EL (cell line): ENCODE measurements at regions not wholly inside any gene's neighbourhood (a gene's known extent, or its start where the extent isn't known, plus 50 kb on each side); places are given as distances from the start of the nearest gene placed in this dataset.
A peak's percentile ranks its signal among the peaks of the same experiment; 100 is the strongest.
"Not testable (repeated sequence)": the region's sequence is repeated elsewhere in the genome, so short reads cannot be mapped to it uniquely, and the experiment has no call there.

Source experiments
- DNase-seq: peaks from one replicate; pipeline ENCODE4 v3.0.0-alpha.2; 2016

- no peak for DNase-seq
Measured at GRCh38 chr12:89787763-89788162, 79.1 kb upstream of the ATP2B1 start.

GRCh38 chr12:89786177-89786810 is 77.7 kb upstream of the ATP2B1 start:
- DNase-seq = no peak

DNA sequence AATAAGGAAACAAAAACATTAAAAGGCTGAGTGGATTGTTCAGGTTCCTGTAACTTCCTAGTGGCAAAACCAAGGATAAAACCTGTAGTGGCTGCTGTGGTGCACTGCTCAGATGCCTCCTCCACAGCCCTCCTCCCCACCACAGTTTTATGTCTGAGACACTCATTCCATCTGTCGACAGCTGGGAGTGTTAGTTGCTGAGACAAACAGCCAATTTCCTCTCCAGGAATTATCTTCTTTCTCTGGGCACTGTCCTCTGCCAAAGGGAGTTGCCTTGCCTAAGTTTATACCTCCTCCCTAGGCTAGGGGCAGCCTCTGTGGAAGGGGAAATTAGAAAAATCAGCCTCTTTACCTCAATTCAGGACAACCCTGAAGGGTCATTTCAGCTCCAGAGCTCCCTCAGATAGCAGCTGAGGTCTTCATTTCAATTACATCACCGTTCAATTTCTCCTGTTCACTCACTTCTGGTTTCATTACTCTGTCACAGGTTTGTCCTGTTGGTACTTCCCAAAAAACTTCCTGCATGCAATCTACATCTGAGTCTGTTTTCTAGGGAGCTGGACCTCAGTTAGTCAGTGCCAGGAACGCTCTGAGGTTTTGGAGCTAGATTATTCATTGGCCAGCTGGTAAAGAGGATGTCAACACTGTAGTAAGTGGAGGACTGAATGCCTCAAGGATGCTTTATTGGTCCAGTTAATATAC is 74.9 kb upstream of the ATP2B1 start:
- DNase-seq = peak; percentile 51

DNA sequence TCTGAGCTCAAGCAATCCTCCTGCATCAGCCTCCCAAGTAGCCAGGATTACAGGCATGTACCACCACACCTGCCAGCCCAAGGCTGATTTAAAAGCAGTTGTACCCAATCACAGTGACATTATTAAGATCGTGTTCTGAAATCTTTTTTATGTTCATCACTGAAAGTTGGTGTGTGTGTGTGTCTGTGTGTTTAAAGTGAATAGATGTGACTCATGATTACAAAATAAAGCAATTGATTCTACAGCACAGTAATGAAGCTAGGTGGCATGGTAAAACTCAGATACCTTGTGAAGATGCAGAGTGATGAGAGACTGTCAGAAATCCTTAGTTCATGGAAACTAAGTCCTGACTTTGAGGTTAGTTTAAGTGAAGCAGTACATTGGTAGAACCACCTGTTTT is 74.2 kb upstream of the ATP2B1 start:
- no peak for DNase-seq

DNA sequence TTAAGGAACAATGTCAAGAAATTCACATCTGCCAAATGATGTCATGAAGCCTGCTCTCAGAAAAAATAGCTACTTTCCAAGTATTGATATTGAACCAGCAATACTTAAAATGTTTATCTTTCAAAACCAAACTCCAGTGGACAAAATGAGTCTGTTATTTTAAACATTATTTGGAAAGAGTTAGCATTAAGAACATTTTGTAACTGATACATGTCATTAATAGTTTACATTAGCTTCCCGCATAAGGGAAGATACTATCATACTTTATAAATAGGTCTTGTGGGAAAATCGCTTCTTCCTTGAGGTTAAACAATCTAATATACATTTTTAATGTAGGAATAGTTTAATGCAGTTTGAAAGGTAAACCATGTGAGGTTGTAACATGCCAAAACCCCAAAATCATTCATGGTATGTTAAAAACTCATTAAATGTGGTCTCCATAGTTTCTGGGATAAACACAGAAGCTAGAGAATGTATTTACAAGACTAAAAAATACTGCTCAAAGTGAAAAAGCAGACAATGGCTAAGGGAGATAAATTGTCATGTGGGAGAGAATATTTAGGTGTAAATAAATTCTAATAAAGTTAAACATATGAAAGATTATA is 73.4 kb upstream of the ATP2B1 start:
- no peak for DNase-seq

DNA sequence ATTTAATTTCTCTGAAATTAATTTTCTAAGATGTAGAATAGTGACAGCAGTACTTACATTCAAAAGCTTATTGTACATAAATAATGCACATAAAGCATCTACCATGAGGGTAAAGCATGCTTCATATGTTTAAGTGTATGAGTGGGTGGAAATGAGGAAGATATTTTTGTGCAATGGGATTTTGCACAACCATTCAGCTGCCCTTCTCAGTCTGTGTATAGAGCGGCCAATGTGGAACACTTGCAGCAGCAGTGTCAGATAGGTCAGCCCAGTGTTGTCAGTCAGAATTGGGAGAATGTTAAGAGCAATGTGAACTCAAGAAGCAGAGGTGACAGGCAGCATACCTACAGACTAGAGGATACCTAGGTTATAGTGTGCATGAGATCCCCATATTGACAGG is 72.5 kb upstream of the ATP2B1 start:
- DNase-seq = no peak

DNA sequence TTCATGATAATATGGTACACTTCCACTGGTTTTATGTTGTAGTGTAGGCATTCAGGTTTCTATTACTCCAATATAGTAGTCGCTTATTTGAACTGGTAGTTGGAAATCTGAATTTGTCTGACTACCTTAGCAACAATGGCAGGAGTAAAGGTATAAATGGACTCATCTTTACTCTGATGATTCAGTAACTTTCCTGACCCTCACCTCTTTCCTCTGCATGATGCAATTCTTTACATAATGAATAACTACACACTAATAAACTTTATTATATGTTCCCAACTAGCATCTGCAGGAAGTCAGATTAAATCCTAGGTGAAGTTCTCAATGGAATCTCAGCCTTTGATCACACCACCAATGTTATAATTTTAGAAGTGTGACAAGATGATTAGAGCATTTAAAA is 70.5 kb upstream of the ATP2B1 start:
- no peak for DNase-seq

DNA sequence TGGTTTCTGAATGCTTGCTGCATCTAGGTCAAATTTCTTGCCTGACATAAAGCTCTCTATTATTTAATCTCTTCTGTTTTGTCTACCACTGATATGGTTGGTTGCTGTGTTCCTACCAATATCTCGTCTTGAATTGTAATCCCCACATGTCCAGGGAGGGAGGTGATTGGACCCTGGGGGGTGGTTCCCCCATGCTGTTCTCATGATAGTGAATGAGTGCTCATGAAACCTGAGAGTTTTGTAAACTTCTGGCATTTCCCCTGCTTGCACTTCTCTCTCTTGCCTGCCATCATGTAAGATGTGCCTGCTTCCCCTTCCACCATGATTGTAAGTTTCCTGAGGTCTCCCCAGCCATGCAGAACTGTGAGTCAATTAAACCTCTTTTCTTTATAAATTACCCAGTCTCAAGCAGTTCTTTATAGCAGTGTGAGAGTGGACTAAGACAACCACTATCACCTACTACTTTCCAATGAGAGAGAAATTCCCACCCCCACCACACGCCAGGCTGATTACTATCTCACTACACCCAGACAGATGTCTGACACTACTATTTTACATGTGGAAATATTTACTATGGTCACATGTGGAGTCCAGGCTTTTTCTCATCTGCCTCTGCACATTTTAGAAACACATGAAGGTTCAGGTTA is 69.2 kb upstream of the ATP2B1 start:
- DNase-seq = no peak

GRCh38 chr12:89775986-89776365 is 67.3 kb upstream of the ATP2B1 start:
- no peak for DNase-seq

DNA sequence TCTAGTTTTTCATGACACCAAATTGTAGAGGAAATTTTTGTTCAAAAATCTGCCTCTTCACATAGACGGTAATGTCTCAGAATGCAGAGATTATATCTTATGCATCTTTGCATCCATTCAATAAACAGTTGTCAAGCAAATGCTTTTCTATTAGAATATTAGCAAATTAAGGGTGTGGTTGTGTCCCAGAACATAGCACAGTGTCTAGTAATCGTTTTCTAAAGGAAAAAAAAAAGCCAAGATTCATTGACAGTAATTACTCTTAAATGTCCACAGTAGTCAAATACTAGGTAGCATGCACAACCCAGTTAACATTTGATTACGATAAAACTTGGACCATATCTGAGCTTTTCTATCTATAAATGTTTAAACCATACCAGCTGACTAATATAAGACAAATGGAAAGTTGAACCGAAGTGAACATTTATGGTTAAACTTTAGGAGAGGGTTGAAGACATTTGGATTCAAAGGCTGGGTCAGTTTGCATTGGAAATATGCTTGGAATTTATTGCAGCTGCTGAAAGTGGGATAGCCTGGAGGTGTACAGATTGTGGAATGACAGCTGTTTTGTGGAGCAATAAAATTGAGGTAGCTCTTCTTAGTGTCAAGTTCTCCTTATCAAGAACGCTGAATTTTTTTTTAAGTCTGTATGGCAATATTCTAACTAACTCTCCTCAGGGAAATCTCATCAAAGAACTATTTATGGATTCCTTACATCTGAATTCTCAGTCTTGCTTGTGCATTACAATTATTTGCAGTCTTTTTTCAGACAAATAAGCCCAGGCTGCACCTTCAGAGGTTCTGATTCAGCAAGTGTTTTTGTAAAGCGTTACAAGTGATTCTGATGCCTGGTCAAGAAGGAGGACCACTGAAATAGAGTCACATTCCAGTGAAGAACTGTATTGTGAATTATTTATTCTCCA is 66.7 kb upstream of the ATP2B1 start:
- peak; percentile 91 for DNase-seq

GRCh38 chr12:89774645-89775044 is 66.0 kb upstream of the ATP2B1 start:
- DNase-seq = no peak

GRCh38 chr12:89770391-89770790 is 61.8 kb upstream of the ATP2B1 start:
- no peak for DNase-seq

DNA sequence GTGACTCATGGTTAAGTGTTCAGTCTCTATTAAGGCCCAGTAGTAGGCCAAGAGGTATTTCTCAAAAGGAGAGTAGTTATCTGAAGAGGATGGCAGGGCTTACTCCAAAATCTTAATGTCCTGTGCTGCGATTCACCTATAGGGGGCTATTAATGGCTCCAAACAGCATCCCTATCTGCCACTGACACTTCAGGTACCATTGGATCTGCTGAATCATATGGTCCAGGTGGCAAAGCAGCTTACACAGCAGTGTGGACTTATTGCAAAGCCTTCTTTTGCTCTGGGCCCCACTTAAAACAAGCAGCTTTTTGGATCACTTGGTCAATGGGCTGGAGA is 60.8 kb upstream of the ATP2B1 start:
- DNase-seq = no peak

GRCh38 chr12:89768586-89769482 is 60.2 kb upstream of the ATP2B1 start:
- peak; percentile 98 for DNase-seq

DNA sequence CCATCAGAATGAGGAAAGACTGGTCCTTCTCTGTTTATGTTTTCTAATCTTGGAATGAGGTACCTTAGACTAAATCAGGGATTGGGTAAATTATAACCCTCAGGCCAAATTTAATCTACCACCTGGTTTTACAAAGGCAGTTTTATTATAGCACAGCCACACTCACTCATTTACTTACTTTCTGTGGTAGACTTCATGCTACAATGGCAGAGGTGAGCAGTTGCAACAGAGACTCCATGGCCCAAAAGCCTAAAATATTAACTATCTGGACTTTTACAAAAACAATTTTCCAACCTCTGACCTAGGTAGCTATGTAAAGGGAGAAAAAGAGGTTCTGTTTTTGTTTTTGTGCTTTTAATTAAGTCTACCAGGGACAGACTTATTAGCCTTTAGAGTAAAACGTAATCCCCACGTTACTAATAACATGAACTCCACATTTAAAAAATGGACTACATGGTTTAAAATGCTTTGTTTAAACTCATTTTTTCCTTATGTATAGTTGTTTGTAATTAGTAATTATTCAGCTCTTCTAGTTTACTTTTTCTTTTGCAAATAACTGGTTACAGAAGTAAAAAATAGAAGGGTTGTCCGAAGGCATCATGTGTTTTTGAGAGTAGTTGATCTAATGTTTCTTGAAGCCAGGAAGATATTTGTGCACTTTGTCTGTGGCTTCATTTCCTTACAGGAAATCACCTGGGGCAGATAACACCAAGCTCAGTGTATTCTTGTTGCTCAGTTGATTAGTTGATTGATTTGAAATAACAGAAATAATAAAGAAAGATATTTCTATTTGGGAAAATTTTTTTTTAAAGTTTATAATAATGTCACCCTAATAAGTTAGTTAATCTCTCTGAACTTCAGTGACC is 57.6 kb upstream of the ATP2B1 start:
- DNase-seq = no peak

DNA sequence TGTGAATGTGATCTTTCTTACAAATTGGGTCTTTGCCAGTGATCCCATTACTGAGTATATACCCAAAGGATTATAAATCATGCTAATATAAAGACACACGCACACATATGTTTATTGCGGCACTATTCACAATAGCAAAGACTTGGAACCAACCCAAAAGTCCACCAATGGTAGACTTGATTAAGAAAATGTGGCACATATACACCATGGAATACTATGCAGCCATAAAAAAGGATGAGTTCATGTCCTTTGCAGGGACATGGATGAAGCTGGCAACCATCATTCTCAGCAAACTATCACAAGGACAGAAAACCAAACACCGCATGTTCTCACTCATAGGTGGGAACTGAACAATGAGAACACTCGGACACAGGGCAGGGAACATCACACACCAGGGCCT is 55.5 kb upstream of the ATP2B1 start:
- DNase-seq = not testable (repeated sequence)

GRCh38 chr12:89762498-89763170 is 54.0 kb upstream of the ATP2B1 start:
- DNase-seq = no peak

GRCh38 chr12:89760783-89761182 is 52.1 kb upstream of the ATP2B1 start:
- DNase-seq = no peak
